ENCODE measurements at regions not wholly inside any gene's neighbourhood (a gene's known extent, or its start where the extent isn't known, plus 50 kb on each side); places are given as distances from the start of the nearest gene placed in this dataset.
"Not testable (repeated sequence)": the region's sequence is repeated elsewhere in the genome, so short reads cannot be mapped to it uniquely, and the experiment has no call there.

DNA sequence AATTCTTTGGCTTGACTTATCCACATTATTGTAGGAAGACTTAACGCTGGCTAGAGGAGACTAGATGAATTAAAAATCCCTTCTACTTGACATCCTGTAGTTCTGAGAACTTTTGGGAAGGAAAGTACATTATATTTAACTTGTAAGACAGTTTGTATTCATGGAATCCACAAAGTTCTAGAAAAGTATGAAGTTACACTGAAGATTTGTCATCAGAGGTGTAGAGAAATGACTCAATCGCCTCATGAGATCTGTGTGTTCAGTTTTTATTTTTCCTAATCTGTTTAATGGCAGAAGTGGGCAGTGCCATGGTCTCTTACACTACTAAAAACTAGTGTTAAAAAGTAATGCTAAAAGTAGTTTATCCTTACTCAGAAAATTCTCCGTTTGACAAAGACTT is 89.1 kb upstream of the SMIM30 start:
- DNase-seq = no peak

DNA sequence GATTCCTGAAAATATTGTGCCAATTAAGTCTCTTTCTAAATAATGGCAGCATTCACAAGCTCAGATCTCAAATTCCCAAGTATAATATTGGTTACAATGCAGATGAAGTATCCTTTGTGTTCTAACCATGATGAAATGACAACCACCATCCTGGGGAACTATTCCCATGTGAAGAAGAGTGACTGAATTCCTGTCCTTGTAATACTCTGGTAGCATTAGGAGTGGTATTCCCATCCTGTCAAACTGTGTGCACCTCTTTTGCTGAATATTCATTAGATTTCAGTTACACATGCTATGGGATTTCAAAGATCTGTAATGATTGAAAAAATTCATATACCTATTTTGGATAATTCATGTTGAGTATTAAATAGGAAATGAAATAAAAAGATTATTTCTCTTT is 86.1 kb upstream of the SMIM30 start:
- DNase-seq = no peak

DNA sequence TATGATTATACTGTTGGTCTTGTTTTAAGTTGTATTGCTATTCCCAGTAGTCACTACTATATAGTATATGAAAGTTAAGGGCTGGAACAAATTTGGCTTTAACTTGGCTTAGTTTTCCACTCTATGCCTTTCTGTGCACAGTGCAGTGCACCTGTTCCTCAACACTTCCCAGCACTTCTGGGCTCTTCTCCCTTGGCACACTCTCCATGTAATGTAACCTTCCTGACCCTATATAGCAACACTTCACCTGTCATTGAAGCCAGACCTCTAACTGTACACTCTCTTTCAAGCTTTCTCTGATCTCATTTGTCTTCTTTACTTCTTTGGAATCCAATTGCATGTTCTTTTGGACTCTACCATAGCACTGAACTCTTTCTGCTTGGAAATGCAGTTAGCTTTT is 83.9 kb upstream of the SMIM30 start:
- DNase-seq = no peak

DNA sequence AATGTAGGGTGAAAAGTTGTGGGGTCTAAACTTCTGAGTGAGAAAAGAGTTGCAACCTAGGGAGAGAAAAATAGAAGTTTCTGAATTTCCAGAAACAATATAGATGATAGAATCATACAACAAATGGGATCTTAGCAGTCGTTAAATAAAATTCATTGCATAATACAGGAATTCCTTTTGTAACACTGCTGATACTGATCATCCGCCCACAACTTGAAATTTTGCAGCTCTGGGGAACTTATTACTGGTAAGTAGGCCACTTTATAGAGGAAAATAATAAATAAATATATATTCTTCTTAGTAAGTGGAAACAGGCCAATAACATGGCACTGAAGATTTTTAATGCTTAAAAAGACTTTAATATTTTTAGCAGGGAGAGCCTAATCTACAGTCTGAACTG is 81.9 kb upstream of the SMIM30 start:
- DNase-seq = no peak

DNA sequence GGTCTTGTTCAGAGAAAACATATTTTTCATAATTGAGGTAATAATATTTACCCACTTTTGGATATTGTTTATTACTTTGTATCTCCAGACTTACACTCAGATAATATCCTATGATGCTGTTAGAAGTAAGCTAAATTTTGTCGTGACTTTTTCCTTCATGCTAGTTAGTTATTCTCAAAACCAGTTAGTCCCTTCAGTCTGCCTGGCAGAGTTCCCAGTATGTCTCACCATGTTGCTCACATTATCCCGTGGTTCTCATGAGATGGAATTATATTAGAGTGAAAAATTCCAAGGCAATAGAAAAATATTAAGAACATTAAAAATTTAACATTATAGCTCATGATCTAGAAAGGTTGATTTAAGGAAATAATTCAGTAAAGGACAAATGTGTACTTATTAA is 81.5 kb upstream of the SMIM30 start:
- DNase-seq = no peak

DNA sequence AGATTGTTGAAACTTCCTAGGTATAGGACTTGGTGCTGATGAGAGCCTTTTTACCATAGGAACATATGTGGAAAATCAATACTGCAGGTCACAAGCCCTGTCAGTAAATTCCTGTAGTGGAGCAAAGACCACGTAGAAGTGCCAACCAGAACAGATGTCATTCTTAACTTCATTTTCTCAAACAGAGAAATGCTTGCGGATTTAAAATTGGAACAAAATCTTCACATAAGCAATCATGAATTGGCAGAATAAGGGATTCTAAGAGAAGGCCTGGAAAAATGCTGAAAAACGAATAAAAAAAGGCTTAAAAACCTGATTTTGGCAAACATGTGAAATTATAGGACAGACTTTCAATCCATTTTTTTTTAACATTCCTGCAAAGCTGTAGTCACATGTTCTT is 80.8 kb upstream of the SMIM30 start:
- DNase-seq = no peak

DNA sequence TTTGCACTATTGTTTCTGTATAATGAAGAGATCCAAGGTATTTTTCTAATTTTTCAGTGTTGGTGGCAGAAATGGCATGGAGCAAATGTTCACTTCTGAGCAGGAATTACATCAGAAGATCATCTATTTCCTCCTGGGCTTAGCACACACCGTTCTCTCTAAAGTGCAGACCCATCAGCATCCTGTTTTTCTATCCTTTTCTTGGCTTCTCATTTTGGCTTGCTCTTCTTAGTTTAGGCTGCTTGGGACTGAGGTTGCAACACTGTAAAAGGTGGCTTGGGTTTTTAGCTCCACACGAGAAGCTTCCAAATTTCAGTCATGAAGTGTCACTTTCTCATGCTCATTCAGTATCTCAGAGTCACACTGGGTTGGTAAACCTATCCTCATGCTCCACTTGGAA is 79.9 kb upstream of the SMIM30 start:
- no peak for DNase-seq

DNA sequence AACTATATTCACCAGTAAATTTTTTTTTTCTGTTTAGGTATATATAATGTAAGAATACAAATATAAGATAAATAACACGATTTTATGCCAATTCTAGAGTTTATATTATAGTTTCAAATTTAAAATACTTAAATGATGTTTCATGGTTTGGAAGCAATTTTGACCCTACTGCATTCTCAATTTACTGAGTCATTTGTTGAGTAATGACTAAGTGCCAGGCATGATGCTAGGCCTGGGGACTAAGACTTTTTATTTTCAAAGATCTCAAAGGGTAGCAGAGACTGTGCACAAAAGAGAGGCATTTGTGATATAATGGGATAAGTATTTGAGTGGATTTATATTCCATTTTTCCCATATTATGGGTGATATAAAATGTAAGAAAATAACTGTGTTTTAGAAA is 78.9 kb upstream of the SMIM30 start:
- no peak for DNase-seq

DNA sequence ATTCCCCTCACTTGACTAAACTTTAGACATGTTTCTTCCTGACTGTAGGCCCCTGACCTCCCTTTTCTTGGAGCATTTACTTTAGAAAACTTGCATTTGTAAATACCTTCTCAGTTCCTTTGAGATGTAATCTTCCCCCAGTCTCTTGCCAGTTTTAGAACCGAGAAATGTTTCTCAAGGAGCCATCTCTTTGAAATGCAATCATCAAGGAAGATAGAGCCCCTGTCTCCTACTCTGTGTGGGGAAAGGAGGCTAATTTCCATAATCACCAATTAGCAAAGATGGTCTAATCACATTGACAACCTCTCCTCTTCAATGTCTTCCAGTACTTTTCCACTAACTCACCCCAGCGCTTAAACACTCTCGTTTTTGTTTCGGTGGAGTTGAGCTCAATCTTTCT is 70.0 kb upstream of the SMIM30 start:
- DNase-seq = no peak

DNA sequence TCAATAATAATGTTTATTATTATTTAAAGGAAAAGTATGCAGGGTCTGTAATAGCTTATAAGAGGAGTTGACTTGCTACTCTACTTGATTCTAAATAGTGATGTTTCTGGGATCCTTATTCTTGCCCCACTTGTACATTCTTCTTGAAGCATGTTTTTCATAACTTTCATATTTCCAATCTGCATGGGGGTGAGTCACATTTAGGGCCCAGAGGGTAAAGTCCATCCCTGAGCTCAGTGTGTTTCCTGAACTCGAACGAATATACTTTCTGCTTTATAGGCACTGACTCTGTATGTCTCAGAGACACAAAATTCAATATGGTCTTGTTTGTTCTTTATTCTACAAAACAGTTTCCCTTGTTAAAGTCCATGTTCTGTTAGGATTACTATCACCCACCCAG is 61.0 kb upstream of the SMIM30 start:
- DNase-seq = no peak

DNA sequence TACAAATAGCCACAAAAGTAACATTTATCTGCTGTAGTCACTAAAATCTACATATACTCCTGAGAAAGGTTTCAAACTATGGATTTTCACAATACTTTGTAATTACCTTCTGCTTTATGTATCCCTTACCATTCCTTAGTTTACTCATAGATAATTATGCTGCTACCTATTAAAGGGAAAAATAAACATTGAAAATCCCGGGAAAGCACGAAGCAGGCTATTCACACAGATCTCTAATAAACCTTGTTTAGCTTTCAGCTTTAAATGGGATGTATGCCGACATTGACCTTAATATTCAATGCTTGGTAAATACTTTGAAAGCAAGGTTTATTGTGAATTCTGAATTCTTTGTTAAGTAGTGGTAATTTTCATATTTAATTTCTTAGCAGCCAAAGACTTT is 58.5 kb upstream of the SMIM30 start:
- no peak for DNase-seq

DNA sequence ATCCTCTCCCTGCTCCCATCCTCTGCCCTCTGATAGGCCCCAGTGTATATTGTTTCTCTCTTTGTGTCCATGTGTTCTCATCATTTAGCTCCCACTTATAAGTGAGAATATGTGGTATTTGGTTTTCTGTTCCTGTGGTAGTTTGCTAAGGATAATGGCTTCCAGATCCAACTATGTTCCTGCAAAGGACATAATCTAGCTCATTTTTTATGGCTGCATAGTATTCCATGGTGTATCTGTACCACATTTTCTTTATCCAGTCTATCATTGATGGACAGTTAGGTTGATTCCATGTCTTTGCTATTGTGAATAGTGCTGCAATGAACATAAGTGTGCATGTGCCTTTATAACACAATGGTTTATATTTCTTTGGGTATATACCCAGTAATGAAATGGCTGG is 57.8 kb upstream of the SMIM30 start:
- not testable (repeated sequence) for DNase-seq

DNA sequence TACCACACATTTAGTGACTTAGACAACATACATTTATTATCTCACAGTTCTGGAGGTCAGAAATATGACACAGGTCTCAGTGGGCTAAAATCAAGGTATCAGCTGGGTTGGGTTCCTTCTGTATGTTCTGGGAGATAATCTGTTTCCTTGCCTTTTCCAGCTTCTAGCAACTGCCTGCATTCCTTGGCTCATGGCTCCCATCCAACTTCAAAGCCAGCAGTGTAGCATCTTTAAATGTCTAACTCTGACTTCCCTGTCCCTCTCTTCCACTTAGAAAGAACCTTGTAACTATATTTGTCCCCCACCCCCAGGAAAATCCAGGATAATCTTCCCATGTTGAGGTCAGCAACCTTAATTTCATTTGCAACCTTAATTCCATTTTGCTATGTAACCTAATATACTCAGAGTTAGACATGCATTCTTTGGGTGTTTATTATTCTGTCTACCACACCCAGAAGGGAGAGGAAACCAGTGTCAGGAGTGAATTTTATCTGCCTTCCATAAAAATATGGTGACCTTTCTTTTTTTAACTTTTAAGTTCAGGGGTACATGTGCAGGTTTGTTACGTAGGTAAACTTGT is 57.3 kb upstream of the SMIM30 start:
- DNase-seq = no peak

DNA sequence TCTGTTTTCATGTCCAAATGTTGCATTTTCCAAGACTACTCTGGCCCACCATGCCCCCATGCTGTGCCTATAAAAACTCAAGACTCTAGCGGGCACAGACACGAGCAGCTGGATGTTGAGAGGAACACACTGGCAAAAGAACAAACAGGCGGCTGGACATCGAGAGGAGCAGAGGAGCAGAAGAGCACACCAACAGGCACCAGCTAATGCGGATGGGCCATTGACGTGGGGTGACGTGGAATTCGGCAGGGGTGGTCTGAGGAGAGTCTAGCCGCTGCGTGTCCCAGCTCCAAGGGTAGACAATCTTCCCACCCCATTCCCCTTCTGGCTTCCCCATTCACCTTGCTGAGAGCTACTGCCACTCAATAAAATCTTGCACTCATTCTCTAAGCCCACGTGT is 54.4 kb upstream of the SMIM30 start:
- no peak for DNase-seq

DNA sequence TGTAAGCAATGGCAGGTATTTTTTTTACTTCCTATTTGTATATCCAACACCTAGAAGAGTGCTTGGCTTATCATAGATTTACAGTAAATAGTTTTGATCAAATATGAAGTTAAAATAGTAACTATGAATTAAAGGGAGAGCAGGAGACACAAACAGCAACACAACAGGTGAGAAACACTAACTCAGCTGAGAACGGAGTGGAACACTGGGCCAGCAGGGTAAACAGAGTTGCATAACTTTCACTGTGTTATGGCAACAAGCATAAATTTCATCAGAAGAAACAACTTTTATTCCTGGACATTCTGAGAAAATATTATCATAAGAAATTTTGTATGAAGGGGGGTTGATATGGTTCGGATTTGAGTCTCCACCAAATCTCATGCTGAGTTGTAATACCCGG is 52.2 kb upstream of the SMIM30 start:
- no peak for DNase-seq

All from activated effector memory CD4-positive, alpha-beta T cell treated with Interleukin-2 at 50 U/mL for 16 hours (primary cell).